OCI-LY7 (cell line): ENCODE measurements at regions not wholly inside any gene's neighbourhood (a gene's known extent, or its start where the extent isn't known, plus 50 kb on each side); places are given as distances from the start of the nearest gene placed in this dataset.
"Not testable (repeated sequence)": the region's sequence is repeated elsewhere in the genome, so short reads cannot be mapped to it uniquely, and the experiment has no call there.

Experiments used
- BruUV-seq: library from RNA; stranded (reverse); fragments of 400-500 nt; replicated peaks from 2 replicates; lab custom pipeline; 2021; lab: Mats Ljungman, UMichigan
- CTCF ChIA-PET: fragments of 300-600 bp; sonication (Branson Sonifier 250); formaldehyde crosslinking; loops from one replicate; lab custom pipeline; 2022; ENCODE audit warnings: antibody characterized with exemption; ENCODE audit not compliant: unreplicated experiment; lab: Charles Lee
- POLR2A ChIA-PET: fragments of 300-600 bp; sonication (Branson Sonifier 250); formaldehyde crosslinking; loops from one replicate; lab custom pipeline; 2022; ENCODE audit warnings: antibody characterized with exemption; lab: Charles Lee
- DNase-seq: peaks from one replicate; pipeline ENCODE4 v3.0.0-alpha.2; 2015; ENCODE audit warnings: low spot score
- H2AFZ ChIP-seq: fragments of 200-600 bp; sonication (generic), shearing (Covaris generic); 2 replicates; pipeline ENCODE4 v1.6.1; 2014; ENCODE audit warnings: mild to moderate bottlenecking, antibody characterized with exemption, low read length, moderate library complexity
- H3K27ac ChIP-seq: fragments of 200-600 bp; sonication (generic); 2 replicates; pipeline ENCODE4 v1.5.1; 2014; ENCODE audit warnings: mixed run types, low read depth, mild to moderate bottlenecking, moderate library complexity, low read length, inconsistent platforms; ENCODE audit not compliant: poor library complexity, severe bottlenecking
- H3K36me3 ChIP-seq: fragments of 200-600 bp; sonication (generic); 2 replicates; pipeline ENCODE4 v1.6.1; 2014; ENCODE audit warnings: mild to moderate bottlenecking, antibody characterized with exemption, low read length, moderate library complexity, mixed read lengths; ENCODE audit not compliant: insufficient read depth
- H3K4me1 ChIP-seq: fragments of 200-600 bp; sonication (generic); 2 replicates; pipeline ENCODE4 v1.5.1; 2014; ENCODE audit warnings: mild to moderate bottlenecking, low read length; ENCODE audit not compliant: insufficient read depth, poor library complexity, severe bottlenecking
- H3K4me2 ChIP-seq: fragments of 200-600 bp; sonication (generic); 2 replicates; pipeline ENCODE4 v1.6.1; 2014; ENCODE audit warnings: mild to moderate bottlenecking, low read length
- H3K4me3 ChIP-seq: fragments of 200-600 bp; sonication (generic); 2 replicates; pipeline ENCODE4 v1.5.1; 2014; ENCODE audit warnings: mild to moderate bottlenecking, low read depth, low read length; ENCODE audit not compliant: poor library complexity, severe bottlenecking
- H3K79me2 ChIP-seq: fragments of 200-600 bp; sonication (generic); 2 replicates; pipeline ENCODE4 v1.6.1; 2016; ENCODE audit warnings: low read depth, mild to moderate bottlenecking, low read length, moderate library complexity, mixed read lengths; ENCODE audit not compliant: insufficient read depth
- H3K9me2 ChIP-seq: fragments of 200-600 bp; sonication (generic); 2 replicates; pipeline ENCODE4 v1.6.1; 2016; ENCODE audit warnings: mild to moderate bottlenecking, low read length, mixed read lengths; ENCODE audit not compliant: insufficient read depth
- H3K9me3 ChIP-seq: fragments of 200-600 bp; sonication (generic); 2 replicates; pipeline ENCODE4 v1.6.1; 2014; ENCODE audit warnings: mild to moderate bottlenecking, mixed run types, low read length, mixed read lengths
- H4K20me1 ChIP-seq: fragments of 200-600 bp; sonication (generic); 2 replicates; pipeline ENCODE4 v1.6.1; 2014; ENCODE audit warnings: mild to moderate bottlenecking, antibody characterized with exemption, low read length, moderate library complexity, mixed read lengths; ENCODE audit not compliant: insufficient read depth
- EZH2phosphoT487 ChIP-seq: fragments of 200-600 bp; sonication (generic); IDR thresholded peaks from 2 replicates; pipeline ENCODE4 v1.6.1; 2018; ENCODE audit warnings: low read depth, borderline replicate concordance, mild to moderate bottlenecking, mixed run types, antibody characterized with exemption, low read length, moderate library complexity, mixed read lengths
- intact Hi-C: fragments of 100-400 bp; cut with micrococcal nuclease; formaldehyde crosslinking; loops from one replicate; pipeline ENCODE4 v1.10.0; 2022; ENCODE audit not compliant: unreplicated experiment
- TF ChIP-seq, protein P1 (sequence below): fragments of 200-600 bp; sonication (generic); conservative IDR thresholded peaks from 2 replicates; pipeline ENCODE4 v1.5.1; 2014; ENCODE audit warnings: mild to moderate bottlenecking, antibody characterized with exemption, low read length, moderate library complexity, mixed read lengths

DNA sequence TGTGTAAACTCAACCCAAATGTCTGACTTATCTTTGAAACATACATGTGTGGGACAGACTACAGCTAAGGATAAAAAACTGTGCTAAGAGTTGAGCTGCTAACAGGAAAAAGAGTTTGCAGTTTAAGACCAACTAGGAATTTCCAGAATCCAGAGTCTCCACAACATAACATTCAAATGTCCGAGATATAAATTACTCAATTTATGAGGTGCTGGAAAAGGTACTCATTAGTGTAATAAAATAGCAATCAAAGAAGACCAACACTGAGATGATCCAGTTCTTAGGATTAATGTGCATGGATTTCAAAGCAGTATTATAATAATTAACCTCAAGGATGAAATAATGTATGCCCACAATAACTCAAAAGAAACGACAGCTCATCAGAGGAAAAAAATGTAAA lies 426.5 kb upstream of the KCNMB2 start:
- no peaks in the 10 kb centered on the region for H3K36me3 ChIP-seq
- H3K27ac ChIP-seq: no peak overlapping the region
- no peak overlapping the region for H2AFZ ChIP-seq
- H3K9me2 ChIP-seq: no peaks in the 10 kb centered on the region
- no peak overlapping the region for H3K4me3 ChIP-seq
- no peaks in the 10 kb centered on the region for H3K79me2 ChIP-seq
- H3K4me1 ChIP-seq: no peaks in the 10 kb centered on the region
- no peak for DNase-seq
- intact Hi-C loops: no loop called here
- TF ChIP-seq EZH2phosphoT487: no peak
- TF ChIP-seq, protein P1, sequence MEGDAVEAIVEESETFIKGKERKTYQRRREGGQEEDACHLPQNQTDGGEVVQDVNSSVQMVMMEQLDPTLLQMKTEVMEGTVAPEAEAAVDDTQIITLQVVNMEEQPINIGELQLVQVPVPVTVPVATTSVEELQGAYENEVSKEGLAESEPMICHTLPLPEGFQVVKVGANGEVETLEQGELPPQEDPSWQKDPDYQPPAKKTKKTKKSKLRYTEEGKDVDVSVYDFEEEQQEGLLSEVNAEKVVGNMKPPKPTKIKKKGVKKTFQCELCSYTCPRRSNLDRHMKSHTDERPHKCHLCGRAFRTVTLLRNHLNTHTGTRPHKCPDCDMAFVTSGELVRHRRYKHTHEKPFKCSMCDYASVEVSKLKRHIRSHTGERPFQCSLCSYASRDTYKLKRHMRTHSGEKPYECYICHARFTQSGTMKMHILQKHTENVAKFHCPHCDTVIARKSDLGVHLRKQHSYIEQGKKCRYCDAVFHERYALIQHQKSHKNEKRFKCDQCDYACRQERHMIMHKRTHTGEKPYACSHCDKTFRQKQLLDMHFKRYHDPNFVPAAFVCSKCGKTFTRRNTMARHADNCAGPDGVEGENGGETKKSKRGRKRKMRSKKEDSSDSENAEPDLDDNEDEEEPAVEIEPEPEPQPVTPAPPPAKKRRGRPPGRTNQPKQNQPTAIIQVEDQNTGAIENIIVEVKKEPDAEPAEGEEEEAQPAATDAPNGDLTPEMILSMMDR: no peak
- CTCF ChIA-PET: no interaction called here
- BruUV-seq: no TSS peak
- POLR2A ChIA-PET: no interaction called here
- no peaks in the 10 kb centered on the region for H3K9me3 ChIP-seq
- no peaks in the 10 kb centered on the region for H4K20me1 ChIP-seq
- H3K4me2 ChIP-seq: no peak overlapping the region

DNA sequence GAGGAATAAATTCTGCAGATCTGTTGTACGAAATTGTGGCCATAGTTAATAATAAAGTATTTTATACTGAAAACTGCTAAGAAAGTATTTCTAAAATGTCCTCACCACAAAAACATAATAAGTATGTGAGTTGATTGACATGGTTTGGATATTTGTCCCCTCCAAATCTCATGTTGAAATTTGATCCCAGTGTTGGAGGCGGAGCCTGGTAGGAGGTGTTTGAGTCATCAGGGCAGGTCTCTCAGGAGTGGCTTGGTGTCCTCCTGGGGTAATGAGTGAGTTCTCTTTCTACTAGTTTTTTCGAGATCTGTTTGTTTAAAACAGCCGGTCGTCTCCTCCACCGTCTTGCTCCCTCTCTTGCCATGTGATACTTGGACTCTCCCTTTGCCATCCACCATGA lies 424.1 kb upstream of the KCNMB2 start:
- no peak for TF ChIP-seq EZH2phosphoT487
- TF ChIP-seq, protein P1: no peak
- intact Hi-C loops: no loop called here
- Histone ChIP-seq H3K4me1 (no peaks in the 10 kb centered on the region), H3K9me3 (no peaks in the 10 kb centered on the region), H3K4me2 (no peak overlapping the region), H3K36me3 (no peaks in the 10 kb centered on the region), H2AFZ (no peak overlapping the region), H4K20me1 (no peaks in the 10 kb centered on the region), H3K79me2 (no peaks in the 10 kb centered on the region), H3K9me2 (no peaks in the 10 kb centered on the region), H3K4me3 (no peak overlapping the region), H3K27ac (no peak overlapping the region)
- ChIA-PET POLR2A (interaction anchor here (0.6 to 0.7 kb wide), 2 partner anchors 150 to 264 kb away, joined by 3 read pairs; no protein-coding TSS in a partner anchor), CTCF (no interaction called here)
- no peak for DNase-seq
- BruUV-seq: no TSS peak

DNA sequence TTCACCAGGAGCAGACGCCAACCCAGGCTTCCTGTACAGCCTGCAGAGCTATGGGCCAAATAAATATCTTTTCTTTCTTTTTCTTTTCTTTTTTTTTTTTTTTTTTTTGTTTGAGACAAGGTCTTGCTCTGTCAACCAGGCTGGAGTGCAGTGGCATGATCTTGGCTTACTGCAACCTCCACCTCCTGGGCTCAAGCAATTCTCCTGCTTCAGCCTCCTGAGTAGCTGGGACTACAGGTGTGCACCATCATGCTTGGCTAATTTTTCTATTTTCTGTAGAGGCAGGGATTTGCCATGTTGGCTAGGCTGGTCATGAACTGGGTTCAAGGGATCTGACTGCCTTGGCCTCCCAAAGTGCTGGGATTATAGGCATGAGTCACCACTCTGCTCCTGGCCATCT lies 423.7 kb upstream of the KCNMB2 start:
- intact Hi-C loops, H3K4me2 ChIP-seq, H2AFZ ChIP-seq, H3K36me3 ChIP-seq, H3K79me2 ChIP-seq, H3K4me1 ChIP-seq, H3K4me3 ChIP-seq, H3K9me2 ChIP-seq, DNase-seq, H4K20me1 ChIP-seq, H3K9me3 ChIP-seq, BruUV-seq, CTCF ChIA-PET, H3K27ac ChIP-seq: not testable (repeated sequence)
- POLR2A ChIA-PET: interaction anchor here (0.6 to 0.7 kb wide), 3 partner anchors 150 to 725 kb away, joined by 3 to 6 read pairs (median 3); no protein-coding TSS in a partner anchor
